ENCODE measurements at regions not wholly inside any gene's neighbourhood (a gene's known extent, or its start where the extent isn't known, plus 50 kb on each side); places are given as distances from the start of the nearest gene placed in this dataset.
A peak's percentile ranks its signal among the peaks of the same experiment; 100 is the strongest.

- Mint-ChIP-seq H3K4me3 (no peak overlapping the region), H3K4me1 (ENCODE audit: low read depth) (peaks cover 2% of the 10 kb centered on the region), H3K9me3 (no peaks in the 10 kb centered on the region), H3K27ac (no peak overlapping the region), H3K27me3 (no peaks in the 10 kb centered on the region), H3K36me3 (ENCODE audit: low read depth) (no peaks in the 10 kb centered on the region)
- no peak for DNase-seq
Observed at GRCh38 chr7:340979-341694, 51.2 kb downstream of the FOXL3 start.

- Mint-ChIP-seq H3K36me3 (ENCODE audit: low read depth) (no peaks in the 10 kb centered on the region), H3K4me1 (ENCODE audit: low read depth) (peaks cover 2% of the 10 kb centered on the region), H3K27me3 (no peaks in the 10 kb centered on the region), H3K27ac (no peak overlapping the region), H3K9me3 (no peaks in the 10 kb centered on the region), H3K4me3 (no peak overlapping the region)
- DNase-seq: no peak
Observed at GRCh38 chr7:341841-342638, 52.1 kb downstream of the FOXL3 start.

GRCh38 chr7:342681-343216 lies 52.8 kb downstream of the FOXL3 start:
- Mint-ChIP-seq H3K27me3 (no peaks in the 10 kb centered on the region), H3K36me3 (ENCODE audit: low read depth) (no peaks in the 10 kb centered on the region), H3K9me3 (no peaks in the 10 kb centered on the region), H3K4me1 (ENCODE audit: low read depth) (no peaks in the 10 kb centered on the region), H3K4me3 (no peak overlapping the region), H3K27ac (no peak overlapping the region)
- no peak for DNase-seq

DNA sequence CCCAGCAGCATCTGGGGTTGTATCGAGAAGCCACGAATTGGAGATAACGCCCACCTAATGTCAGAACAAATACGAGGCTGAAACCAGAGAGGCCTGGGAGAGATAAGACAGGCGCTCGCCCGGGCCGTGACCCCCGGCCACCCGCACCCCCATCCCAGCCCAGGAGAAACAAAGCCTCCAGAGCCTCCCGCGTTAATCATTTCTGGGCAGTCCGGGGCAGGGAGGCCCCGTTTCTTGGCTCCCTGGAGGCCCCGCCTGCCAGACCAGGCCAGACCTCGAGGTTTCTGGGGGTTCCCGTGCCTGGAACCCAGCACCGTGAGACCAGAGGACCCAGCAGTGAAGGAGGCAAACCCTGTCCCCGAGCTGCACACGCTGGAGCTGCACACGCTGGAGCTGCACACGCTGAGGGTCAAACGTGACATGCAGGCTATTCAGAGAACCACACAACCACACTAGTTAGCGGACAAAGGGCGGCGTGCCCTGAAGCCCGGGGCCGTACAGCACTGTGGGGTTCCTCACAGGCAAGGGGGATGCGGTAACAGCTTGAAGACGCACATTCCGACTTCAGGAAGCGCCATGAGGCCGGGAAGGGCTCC lies 53.4 kb downstream of the FOXL3 start:
- no peaks in the 10 kb centered on the region for H3K27me3 Mint-ChIP-seq
- no peaks in the 10 kb centered on the region for H3K4me1 Mint-ChIP-seq (ENCODE audit: low read depth)
- DNase-seq: no peak
- H3K27ac Mint-ChIP-seq: no peak overlapping the region
- no peak overlapping the region for H3K4me3 Mint-ChIP-seq
- no peaks in the 10 kb centered on the region for H3K9me3 Mint-ChIP-seq
- H3K36me3 Mint-ChIP-seq (ENCODE audit: low read depth): no peaks in the 10 kb centered on the region

DNA sequence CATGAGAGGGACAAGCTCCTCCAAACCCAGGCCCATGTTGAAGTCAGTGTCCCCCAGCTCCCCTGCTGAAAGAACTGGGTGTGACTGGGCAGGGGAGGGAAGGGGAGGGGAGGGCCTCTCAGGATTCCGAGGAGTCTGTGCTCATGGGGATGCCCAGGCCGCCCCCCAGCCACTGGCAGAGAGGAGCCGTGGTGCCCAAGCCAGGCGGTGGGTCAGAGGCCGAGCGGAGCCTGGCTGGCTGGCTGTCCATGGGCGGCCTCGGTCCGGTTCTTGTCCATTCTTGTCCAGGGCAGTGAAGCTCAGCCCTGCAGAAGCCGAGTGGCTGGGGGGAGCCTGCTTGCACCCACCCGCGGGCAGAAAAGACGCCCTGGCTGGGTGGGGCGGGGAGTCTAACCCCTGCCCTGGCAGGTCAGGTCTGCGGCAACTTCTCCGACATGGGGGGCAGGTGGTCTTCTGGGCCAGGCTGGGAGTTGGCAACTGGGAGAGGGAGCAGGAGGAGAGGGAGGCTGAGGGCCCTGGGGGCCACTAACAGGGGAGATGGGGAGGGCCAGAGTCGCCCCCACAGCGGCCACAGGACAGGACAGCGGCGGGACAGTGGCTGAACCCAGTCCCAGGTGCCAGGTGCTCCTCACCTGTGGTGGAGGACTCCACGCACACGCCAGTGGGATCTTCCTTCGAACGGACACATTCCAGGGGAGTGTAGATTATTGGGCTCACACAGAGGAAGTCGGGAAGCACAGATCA lies 54.1 kb downstream of the FOXL3 start:
- Mint-ChIP-seq H3K36me3 (ENCODE audit: low read depth) (no peaks in the 10 kb centered on the region), H3K4me3 (no peak overlapping the region), H3K9me3 (no peaks in the 10 kb centered on the region), H3K4me1 (ENCODE audit: low read depth) (no peaks in the 10 kb centered on the region), H3K27me3 (no peaks in the 10 kb centered on the region), H3K27ac (no peak overlapping the region)
- DNase-seq: no peak

- no peaks in the 10 kb centered on the region for H3K27me3 Mint-ChIP-seq
- no peak for DNase-seq
- no peak overlapping the region for H3K4me3 Mint-ChIP-seq
- no peaks in the 10 kb centered on the region for H3K4me1 Mint-ChIP-seq (ENCODE audit: low read depth)
- H3K9me3 Mint-ChIP-seq: no peaks in the 10 kb centered on the region
- H3K27ac Mint-ChIP-seq: no peak overlapping the region
- no peaks in the 10 kb centered on the region for H3K36me3 Mint-ChIP-seq (ENCODE audit: low read depth)
Observed at GRCh38 chr7:344608-344994, 54.6 kb downstream of the FOXL3 start.

GRCh38 chr7:346116-346898 lies 56.3 kb downstream of the FOXL3 start:
- Mint-ChIP-seq H3K9me3 (no peaks in the 10 kb centered on the region), H3K27me3 (no peaks in the 10 kb centered on the region), H3K4me3 (no peak overlapping the region), H3K36me3 (ENCODE audit: low read depth) (no peaks in the 10 kb centered on the region), H3K27ac (no peak overlapping the region), H3K4me1 (ENCODE audit: low read depth) (no peaks in the 10 kb centered on the region)
- DNase-seq: no peak

DNA sequence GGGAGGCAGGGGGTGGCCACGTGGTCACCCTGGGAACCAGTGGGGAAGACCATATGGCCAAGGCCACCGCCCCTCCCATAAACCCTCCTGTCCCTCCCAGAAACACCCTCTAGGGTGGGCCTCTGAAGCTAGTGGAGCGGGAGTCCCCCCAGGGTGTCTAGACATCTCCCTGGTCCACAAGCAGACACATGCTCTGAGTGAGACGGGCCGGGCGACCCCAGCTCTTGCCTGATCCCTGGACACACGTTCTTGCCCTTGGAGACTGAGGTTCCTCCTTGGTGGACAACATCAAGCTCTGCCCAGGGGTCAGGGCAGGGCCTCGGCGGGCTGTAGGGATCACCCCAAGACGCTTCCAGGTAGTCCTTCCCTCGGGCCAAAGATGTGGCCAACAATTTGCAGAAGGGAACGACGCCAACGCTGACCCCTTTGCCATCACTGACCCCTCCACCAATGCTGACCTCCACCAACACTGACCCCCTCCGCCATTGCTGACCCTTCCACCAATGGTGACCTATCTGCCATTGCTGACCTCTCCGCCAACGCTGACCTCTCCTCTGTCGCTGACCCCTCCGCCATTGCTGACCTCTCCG lies 57.1 kb downstream of the FOXL3 start:
- Mint-ChIP-seq H3K9me3 (no peaks in the 10 kb centered on the region), H3K4me1 (ENCODE audit: low read depth) (peaks cover 6% of the 10 kb centered on the region), H3K27me3 (no peaks in the 10 kb centered on the region), H3K36me3 (ENCODE audit: low read depth) (no peaks in the 10 kb centered on the region), H3K27ac (no peak overlapping the region), H3K4me3 (no peak overlapping the region)
- no peak for DNase-seq

GRCh38 chr7:347644-348479 lies 57.9 kb downstream of the FOXL3 start:
- Mint-ChIP-seq H3K27ac (no peak overlapping the region), H3K36me3 (ENCODE audit: low read depth) (no peaks in the 10 kb centered on the region), H3K27me3 (peaks cover 4% of the 10 kb centered on the region), H3K4me1 (ENCODE audit: low read depth) (peaks cover 14% of the 10 kb centered on the region), H3K9me3 (no peaks in the 10 kb centered on the region), H3K4me3 (no peak overlapping the region)
- DNase-seq: no peak

GRCh38 chr7:348480-348844 lies 58.5 kb downstream of the FOXL3 start:
- no peak overlapping the region for H3K27ac Mint-ChIP-seq
- DNase-seq: no peak
- no peaks in the 10 kb centered on the region for H3K36me3 Mint-ChIP-seq (ENCODE audit: low read depth)
- peaks cover 4% of the 10 kb centered on the region for H3K27me3 Mint-ChIP-seq
- H3K4me3 Mint-ChIP-seq: no peak overlapping the region
- no peaks in the 10 kb centered on the region for H3K9me3 Mint-ChIP-seq
- H3K4me1 Mint-ChIP-seq (ENCODE audit: low read depth): peaks cover 14% of the 10 kb centered on the region

DNA sequence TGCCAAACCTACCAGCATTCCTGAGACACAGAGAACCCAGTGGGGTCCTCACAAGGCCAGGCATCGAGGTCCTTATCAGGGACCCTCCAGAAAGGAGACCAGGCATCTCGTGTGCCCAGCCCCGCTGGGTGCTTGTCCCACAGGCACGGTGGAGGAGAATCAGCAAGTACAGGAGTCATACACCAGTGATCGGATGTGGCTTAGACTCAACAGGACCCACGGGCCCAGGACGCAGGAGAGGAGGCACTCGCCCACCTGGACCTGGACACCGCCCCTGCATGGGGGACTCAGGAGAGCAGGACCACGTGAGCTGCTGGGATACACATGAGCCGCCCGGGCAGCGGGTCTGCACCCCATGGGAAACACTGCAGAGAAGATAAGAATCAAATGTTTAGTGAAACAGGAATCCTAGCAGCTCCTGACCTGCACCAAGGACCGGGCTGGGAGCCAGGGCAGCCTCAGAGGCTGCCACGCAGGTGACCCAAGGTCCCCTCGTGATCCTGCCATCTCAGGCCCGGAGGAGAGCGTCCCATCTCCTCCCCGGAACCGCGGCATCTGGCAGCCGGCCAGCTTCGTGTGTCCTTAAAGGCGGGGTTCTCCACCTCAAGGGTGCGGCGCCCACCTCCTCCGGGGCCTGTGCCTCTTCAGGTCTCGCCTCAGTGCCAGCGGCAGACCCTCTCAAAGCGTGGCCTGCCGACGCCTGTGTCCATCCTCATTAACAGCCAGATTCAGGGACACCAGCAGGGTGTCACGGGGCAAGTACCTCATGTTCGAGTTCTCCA lies 59.2 kb downstream of the FOXL3 start:
- Mint-ChIP-seq H3K27me3 (peaks cover 4% of the 10 kb centered on the region), H3K4me1 (ENCODE audit: low read depth) (peaks cover 14% of the 10 kb centered on the region), H3K4me3 (no peak overlapping the region), H3K36me3 (ENCODE audit: low read depth) (no peaks in the 10 kb centered on the region), H3K27ac (no peak overlapping the region), H3K9me3 (no peaks in the 10 kb centered on the region)
- DNase-seq: no peak

- DNase-seq: peak; percentile 67
- peaks cover 14% of the 10 kb centered on the region for H3K4me1 Mint-ChIP-seq (ENCODE audit: low read depth)
- H3K36me3 Mint-ChIP-seq (ENCODE audit: low read depth): no peaks in the 10 kb centered on the region
- H3K27me3 Mint-ChIP-seq: peaks cover 4% of the 10 kb centered on the region
- no peak overlapping the region for H3K27ac Mint-ChIP-seq
- no peaks in the 10 kb centered on the region for H3K9me3 Mint-ChIP-seq
- no peak overlapping the region for H3K4me3 Mint-ChIP-seq
Observed at GRCh38 chr7:351256-351655, 61.3 kb downstream of the FOXL3 start.
